Cardiac fibroblast (primary cell): ENCODE measurements at regions not wholly inside any gene's neighbourhood (a gene's known extent, or its start where the extent isn't known, plus 50 kb on each side); places are given as distances from the start of the nearest gene placed in this dataset.
A peak's percentile ranks its signal among the peaks of the same experiment; 100 is the strongest.

Source experiments
- DNase-seq, 2 donors: peaks; one replicate each; pipeline versions ENCODE4 v3.0.0 to v3.0.0-alpha.2; 2010; ENCODE audit warnings: low read depth in 2 of 2
- H3K4me3 ChIP-seq, 2 donors: replicated peaks in 1 of 2; 1 replicate in 1 of 2; 2 replicates in 1 of 2; pipeline ENCODE4 v1.5.1; 2011; ENCODE audit warnings: low read depth in 2 of 2, low read length in 2 of 2, mild to moderate bottlenecking in 2 of 2, moderate library complexity in 1 of 2
- TF ChIP-seq, protein P1 (sequence below): IDR thresholded peaks from one replicate; pipeline ENCODE4 v1.5.1; 2011; ENCODE audit warnings: low read depth, mild to moderate bottlenecking, low read length, inconsistent platforms

DNA sequence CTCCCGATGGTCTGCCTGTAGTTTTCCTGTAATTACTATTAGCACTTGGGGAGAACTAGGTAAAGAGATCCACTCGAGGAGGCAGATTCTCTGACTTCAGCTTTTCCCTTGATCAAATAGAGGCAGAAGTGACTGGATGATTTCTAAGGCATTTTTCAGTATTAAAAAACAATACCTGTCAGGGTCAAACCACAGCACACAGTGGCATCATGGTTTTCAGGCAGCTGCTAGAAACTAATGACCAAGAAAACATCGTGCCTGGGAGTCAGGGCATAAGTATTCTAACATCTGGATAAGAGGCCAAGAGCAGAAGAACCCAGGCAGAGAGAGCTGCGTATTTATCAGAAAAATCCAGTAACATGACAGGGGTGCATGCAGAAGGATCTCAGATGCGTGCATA, 419.9 kb downstream of the TUSC7 start:
- DNase-seq, result no peak
- no peak overlapping the region for H3K4me3 ChIP-seq
- TF ChIP-seq, protein P1, sequence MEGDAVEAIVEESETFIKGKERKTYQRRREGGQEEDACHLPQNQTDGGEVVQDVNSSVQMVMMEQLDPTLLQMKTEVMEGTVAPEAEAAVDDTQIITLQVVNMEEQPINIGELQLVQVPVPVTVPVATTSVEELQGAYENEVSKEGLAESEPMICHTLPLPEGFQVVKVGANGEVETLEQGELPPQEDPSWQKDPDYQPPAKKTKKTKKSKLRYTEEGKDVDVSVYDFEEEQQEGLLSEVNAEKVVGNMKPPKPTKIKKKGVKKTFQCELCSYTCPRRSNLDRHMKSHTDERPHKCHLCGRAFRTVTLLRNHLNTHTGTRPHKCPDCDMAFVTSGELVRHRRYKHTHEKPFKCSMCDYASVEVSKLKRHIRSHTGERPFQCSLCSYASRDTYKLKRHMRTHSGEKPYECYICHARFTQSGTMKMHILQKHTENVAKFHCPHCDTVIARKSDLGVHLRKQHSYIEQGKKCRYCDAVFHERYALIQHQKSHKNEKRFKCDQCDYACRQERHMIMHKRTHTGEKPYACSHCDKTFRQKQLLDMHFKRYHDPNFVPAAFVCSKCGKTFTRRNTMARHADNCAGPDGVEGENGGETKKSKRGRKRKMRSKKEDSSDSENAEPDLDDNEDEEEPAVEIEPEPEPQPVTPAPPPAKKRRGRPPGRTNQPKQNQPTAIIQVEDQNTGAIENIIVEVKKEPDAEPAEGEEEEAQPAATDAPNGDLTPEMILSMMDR, result no peak

DNA sequence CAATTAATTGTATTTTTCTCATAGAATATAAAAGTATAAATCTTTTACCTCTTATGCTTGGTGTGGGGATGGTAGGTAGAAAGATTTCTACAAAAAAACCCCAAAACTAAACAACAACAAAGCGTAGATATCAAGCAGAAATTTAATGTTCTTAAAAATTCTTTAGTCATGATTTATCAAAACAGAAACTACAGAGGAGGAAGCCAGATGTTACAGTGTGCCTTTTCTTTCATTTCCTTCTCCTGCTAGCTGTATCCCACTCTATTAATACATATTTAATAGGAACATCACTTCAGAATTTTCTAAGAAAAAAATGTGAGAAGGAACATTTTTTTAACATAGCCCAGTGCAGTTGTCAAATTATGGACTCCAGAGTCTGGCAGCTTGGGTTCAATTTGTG, 420.6 kb downstream of the TUSC7 start:
- no peak overlapping the region for H3K4me3 ChIP-seq
- TF ChIP-seq, protein P1, result no peak
- peak in 1 of 2 donors; percentile 2 for DNase-seq

DNA sequence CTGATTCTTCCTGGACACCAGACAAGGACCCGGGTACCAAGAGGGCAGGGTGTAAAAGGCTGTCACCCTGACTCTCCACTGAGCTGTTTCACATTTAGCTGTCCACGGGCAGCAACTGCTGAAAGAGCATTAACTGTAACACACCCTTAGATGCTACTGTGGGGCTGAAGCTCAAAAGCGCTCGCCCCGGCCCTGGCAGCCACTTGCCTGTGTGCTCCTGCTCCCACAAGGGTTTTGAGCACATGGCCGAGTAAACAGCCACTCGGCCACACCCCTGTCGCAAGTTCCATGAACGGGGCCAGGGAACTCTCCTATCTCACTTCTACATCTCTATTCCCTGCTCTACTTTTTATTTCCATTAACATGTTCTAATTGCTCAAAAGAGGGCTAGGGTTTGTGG, 421.7 kb downstream of the TUSC7 start:
- H3K4me3 ChIP-seq, result no peak overlapping the region

DNA sequence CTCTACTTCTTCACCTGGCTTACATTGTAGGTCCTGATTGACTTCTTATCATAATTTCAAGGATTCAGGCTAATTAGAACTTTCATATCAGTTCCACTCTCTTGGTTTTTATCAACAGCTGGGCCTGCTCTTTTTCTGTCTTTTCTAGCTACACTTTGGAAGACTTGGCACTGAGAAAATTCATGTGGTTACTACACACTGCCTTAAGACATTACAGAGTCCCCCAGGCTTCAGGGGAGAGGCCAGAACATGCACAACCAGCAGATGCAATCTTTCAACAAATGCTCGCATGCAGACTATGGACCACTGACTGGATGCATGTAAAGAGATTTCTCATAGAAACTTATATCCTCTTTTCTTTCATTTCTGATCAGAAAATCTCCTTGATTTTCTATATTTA, 423.5 kb downstream of the TUSC7 start:
- H3K4me3 ChIP-seq, result no peak overlapping the region
- TF ChIP-seq, protein P1, result no peak
- no peak for DNase-seq

More for the DNA sequence above, 421.7 kb downstream of the TUSC7 start:
- no peak for DNase-seq
- TF ChIP-seq, protein P1, result no peak

DNA sequence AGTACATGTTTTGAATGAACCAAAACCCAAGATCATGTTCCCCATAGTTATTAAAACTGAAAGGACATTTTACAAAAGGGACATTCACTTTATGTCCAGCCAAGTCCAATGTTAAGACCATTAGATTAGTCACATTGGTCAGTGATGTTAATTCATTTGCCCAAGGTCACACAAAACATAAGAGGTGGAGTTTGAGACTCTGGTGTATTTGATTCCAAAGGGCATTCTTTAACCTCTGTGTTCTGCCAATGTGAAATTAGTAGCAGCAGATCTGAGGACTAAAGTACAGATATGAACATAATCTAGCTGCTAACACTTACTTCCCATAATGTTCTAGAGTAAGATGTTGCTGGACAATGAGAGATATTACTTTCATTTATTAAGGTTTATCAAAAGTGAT, 425.6 kb downstream of the TUSC7 start:
- TF ChIP-seq, protein P1, result no peak

DNA sequence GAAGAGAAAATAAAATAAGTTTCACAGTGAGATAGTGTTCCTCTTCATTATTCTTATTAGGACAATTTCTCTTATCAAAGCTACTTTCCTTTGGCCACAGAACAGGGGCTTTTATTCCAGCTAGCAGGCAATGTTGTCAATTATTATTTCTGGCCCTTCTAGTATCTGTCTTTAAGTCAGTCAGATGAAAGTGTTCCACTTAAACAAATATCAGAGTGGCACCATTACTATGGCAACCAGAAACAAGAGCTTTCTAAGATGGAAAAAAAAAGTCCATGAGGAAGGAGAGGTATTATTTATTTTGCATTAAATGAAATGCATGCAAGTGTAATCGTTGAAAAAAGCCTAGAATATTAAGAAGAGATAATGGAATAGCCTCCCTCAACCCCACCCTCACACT, 426.4 kb downstream of the TUSC7 start:
- no peak for DNase-seq
- no peak overlapping the region for H3K4me3 ChIP-seq

More for the DNA sequence above, 425.6 kb downstream of the TUSC7 start:
- no peak for DNase-seq
- H3K4me3 ChIP-seq, result no peak overlapping the region

DNA sequence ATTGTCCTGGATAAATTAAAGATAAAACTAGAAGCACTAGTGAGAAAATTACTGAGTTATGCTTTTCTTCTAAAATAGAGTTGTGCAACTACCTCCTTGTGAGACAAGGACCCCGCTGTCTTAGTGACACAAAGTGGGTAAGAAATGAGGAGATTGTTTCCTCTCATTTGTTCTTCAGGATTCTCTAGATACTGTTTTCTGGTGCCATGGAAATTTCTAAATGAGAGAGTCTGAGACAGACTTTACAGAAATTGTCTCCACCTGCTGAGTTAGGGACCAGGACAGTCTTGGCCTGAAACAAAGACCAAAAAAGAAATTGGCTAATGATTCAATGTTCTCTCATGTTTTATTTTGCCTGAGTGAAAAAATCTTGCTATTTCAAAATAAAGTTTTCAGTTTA, 427.5 kb downstream of the TUSC7 start:
- TF ChIP-seq, protein P1, result no peak
- DNase-seq, result no peak
- H3K4me3 ChIP-seq, result no peak overlapping the region

More for the DNA sequence above, 426.4 kb downstream of the TUSC7 start:
- TF ChIP-seq, protein P1, result no peak
